H9 (cell line): ENCODE measurements at regions not wholly inside any gene's neighbourhood (a gene's known extent, or its start where the extent isn't known, plus 50 kb on each side); places are given as distances from the start of the nearest gene placed in this dataset.

Experiments used
- DNase-seq: peaks from one replicate; pipeline ENCODE4 v3.0.0-alpha.2; 2017
- H2AFZ ChIP-seq: one replicate; pipeline ENCODE4 v1.6.1; 2013; ENCODE audit warnings: mild to moderate bottlenecking, low read length, control low read depth, moderate library complexity
- H2AK5ac ChIP-seq: 2 replicates; pipeline ENCODE4 v1.6.1; 2013; ENCODE audit warnings: low read length, control low read depth, mixed read lengths; ENCODE audit not compliant: insufficient read length
- H2BK120ac ChIP-seq: one replicate; pipeline ENCODE4 v1.6.1; 2013; ENCODE audit warnings: low read depth, mild to moderate bottlenecking, low read length, control low read depth, inconsistent platforms; ENCODE audit not compliant: poor library complexity, severe bottlenecking
- H2BK12ac ChIP-seq: 2 replicates; pipeline ENCODE4 v1.6.1; 2013; ENCODE audit warnings: low read length, control low read depth, mixed read lengths, low read depth; ENCODE audit not compliant: insufficient read length
- H2BK15ac ChIP-seq: 2 replicates; pipeline ENCODE4 v1.6.1; 2013; ENCODE audit warnings: low read depth, low read length, control low read depth
- H2BK20ac ChIP-seq: one replicate; pipeline ENCODE4 v1.6.1; 2013; ENCODE audit warnings: low read depth, mild to moderate bottlenecking, low read length, control low read depth, inconsistent platforms; ENCODE audit not compliant: poor library complexity, severe bottlenecking
- H2BK5ac ChIP-seq: 2 replicates; pipeline ENCODE4 v1.6.1; 2013; ENCODE audit warnings: low read length, control low read depth, mixed read lengths; ENCODE audit not compliant: insufficient read length
- H3K14ac ChIP-seq: 2 replicates; pipeline ENCODE4 v1.6.1; 2013; ENCODE audit warnings: low read length, control low read depth; ENCODE audit not compliant: insufficient read depth
- H3K18ac ChIP-seq: 2 replicates; pipeline ENCODE4 v1.6.1; 2013; ENCODE audit warnings: low read depth, mild to moderate bottlenecking, mixed read lengths, low read length, control low read depth; ENCODE audit not compliant: insufficient read length
- H3K23ac ChIP-seq: 2 replicates; pipeline ENCODE4 v1.6.1; 2013; ENCODE audit warnings: low read length, control low read depth, mixed read lengths, low read depth; ENCODE audit not compliant: insufficient read length
- H3K23me2 ChIP-seq: 2 replicates; pipeline ENCODE4 v1.6.1; 2013; ENCODE audit warnings: low read depth, mild to moderate bottlenecking, mixed read lengths, low read length, control low read depth; ENCODE audit not compliant: insufficient read length, poor library complexity, severe bottlenecking
- H3K27ac ChIP-seq: 2 replicates; pipeline ENCODE4 v1.5.1; 2013; ENCODE audit warnings: low read length, control low read depth, mixed read lengths, low read depth; ENCODE audit not compliant: insufficient read length
- H3K27me3 ChIP-seq: 2 replicates; pipeline ENCODE4 v1.6.1; 2013; ENCODE audit warnings: low read length, control low read depth, inconsistent platforms; ENCODE audit not compliant: insufficient read depth
- H3K4ac ChIP-seq: 2 replicates; pipeline ENCODE4 v1.6.1; 2013; ENCODE audit warnings: low read depth, mild to moderate bottlenecking, control low read depth, inconsistent platforms, low read length, moderate library complexity
- H3K4me1 ChIP-seq: 2 replicates; pipeline ENCODE4 v1.6.1; 2013; ENCODE audit warnings: low read length, control low read depth, inconsistent platforms; ENCODE audit not compliant: insufficient read depth
- H3K4me2 ChIP-seq: 2 replicates; pipeline ENCODE4 v1.6.1; 2013; ENCODE audit warnings: low read length, control low read depth, mixed read lengths; ENCODE audit not compliant: insufficient read length, insufficient read depth
- H3K56ac ChIP-seq: 2 replicates; pipeline ENCODE4 v1.6.1; 2013; ENCODE audit warnings: low read depth, mild to moderate bottlenecking, mixed read lengths, low read length, control low read depth; ENCODE audit not compliant: insufficient read length
- H3K79me1 ChIP-seq: 2 replicates; pipeline ENCODE4 v1.6.1; 2013; ENCODE audit warnings: low read depth, mild to moderate bottlenecking, moderate library complexity, low read length, control low read depth, inconsistent platforms; ENCODE audit not compliant: insufficient read depth, poor library complexity, severe bottlenecking
- H3K79me2 ChIP-seq: 2 replicates; pipeline ENCODE4 v1.6.1; 2013; ENCODE audit warnings: low read length, control low read depth, inconsistent platforms; ENCODE audit not compliant: insufficient read depth
- H3K9ac ChIP-seq: 2 replicates; pipeline ENCODE4 v1.6.1; 2013; ENCODE audit warnings: low read length, control low read depth, mixed read lengths; ENCODE audit not compliant: insufficient read length; ENCODE audit errors: extremely low read depth
- H3K9me3 ChIP-seq: one replicate; pipeline ENCODE4 v1.6.1; 2013; ENCODE audit warnings: low read depth, low read length, inconsistent platforms; ENCODE audit not compliant: control insufficient read depth
- H3T11ph ChIP-seq: one replicate; pipeline ENCODE4 v1.6.1; 2013; ENCODE audit warnings: mild to moderate bottlenecking, low read length, control low read depth, inconsistent platforms
- H4K20me1 ChIP-seq: one replicate; pipeline ENCODE4 v1.6.1; 2013; ENCODE audit not compliant: control insufficient read depth, insufficient read length, insufficient read depth
- H4K5ac ChIP-seq: 2 replicates; pipeline ENCODE4 v1.6.1; 2013; ENCODE audit warnings: low read depth, mild to moderate bottlenecking, mixed read lengths, low read length, control low read depth; ENCODE audit not compliant: insufficient read length
- H4K8ac ChIP-seq: replicated peaks from 2 replicates; pipeline ENCODE4 v1.6.1; 2013; ENCODE audit warnings: low read length, control low read depth, mixed read lengths, low read depth; ENCODE audit not compliant: insufficient read length
- H4K91ac ChIP-seq: 2 replicates; pipeline ENCODE4 v1.6.1; 2013; ENCODE audit warnings: low read depth, mild to moderate bottlenecking, moderate library complexity, mixed read lengths, low read length, control low read depth; ENCODE audit not compliant: insufficient read length
- H3K27ac Mint-ChIP-seq, 3 experiments: 2 replicates in 2 of 3; 3 replicates in 1 of 3; pipeline ENCODE4 v1.8.0; 2020 to 2021; ENCODE audit warnings: mixed read lengths in 3 of 3, mild to moderate bottlenecking in 1 of 3, moderate library complexity in 1 of 3
- H3K27me3 Mint-ChIP-seq: 2 replicates; pipeline ENCODE4 v1.8.0; 2021; ENCODE audit warnings: low read depth, mild to moderate bottlenecking, moderate library complexity, mixed read lengths
- H3K36me3 Mint-ChIP-seq, 3 experiments: 2 replicates in 2 of 3; 3 replicates in 1 of 3; pipeline ENCODE4 v1.8.0; 2020 to 2021; ENCODE audit warnings: low read depth in 3 of 3, mixed read lengths in 3 of 3; ENCODE audit not compliant: insufficient read depth in 1 of 3
- H3K4me1 Mint-ChIP-seq, 2 experiments: 2 replicates each; pipeline ENCODE4 v1.8.0; 2020; ENCODE audit warnings: mixed read lengths in 2 of 2
- H3K4me3 Mint-ChIP-seq, 2 experiments: 2 replicates in 1 of 2; 3 replicates in 1 of 2; pipeline ENCODE4 v1.8.0; 2020 to 2021; ENCODE audit warnings: mild to moderate bottlenecking in 2 of 2, mixed read lengths in 2 of 2, moderate library complexity in 1 of 2
- H3K9me3 Mint-ChIP-seq, 2 experiments: 2 replicates in 1 of 2; 3 replicates in 1 of 2; pipeline ENCODE4 v1.8.0; 2020; ENCODE audit warnings: mild to moderate bottlenecking in 2 of 2, mixed read lengths in 2 of 2, moderate library complexity in 1 of 2
- WGBS: extraction: QIAGEN DNeasy Blood & Tissue Kit; methylation state at CpG from one replicate; pipeline ENCODE4 v1.1.7; 2013; ENCODE audit warnings: missing lambda C conversion rate, low lambda C conversion rate, mixed read lengths; ENCODE audit not compliant: insufficient read length; ENCODE audit errors: extremely low coverage; 5-methylcytosine and 5-hydroxymethylcytosine counted together
- TF ChIP-seq, protein P1 (sequence below): fragments of 200-600 bp; sonication (generic); conservative IDR thresholded peaks from 3 replicates; pipeline ENCODE4 v1.8.0; 2021; ENCODE audit warnings: antibody characterized with exemption, mild to moderate bottlenecking

DNA sequence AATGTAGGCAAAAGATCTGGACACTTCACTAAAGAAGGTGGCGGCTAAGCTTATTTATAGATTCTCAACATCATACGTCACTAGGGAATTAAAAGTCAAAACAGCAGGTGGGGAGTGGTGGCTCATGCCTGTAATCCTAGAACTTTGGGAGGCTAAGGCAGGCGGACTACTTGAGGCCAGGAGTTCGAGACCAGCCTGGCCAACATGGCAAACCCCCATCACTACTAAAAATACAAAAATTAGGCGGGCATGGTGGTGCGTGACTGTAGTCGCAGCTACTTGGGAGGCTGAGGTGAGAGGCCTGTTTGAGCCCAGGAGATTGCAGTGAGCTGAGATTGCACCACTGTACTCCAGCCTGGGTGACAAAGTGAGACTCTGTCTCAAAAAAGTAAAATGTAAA, 74.6 kb downstream of the GPX5 start:
- TF ChIP-seq, protein P1, sequence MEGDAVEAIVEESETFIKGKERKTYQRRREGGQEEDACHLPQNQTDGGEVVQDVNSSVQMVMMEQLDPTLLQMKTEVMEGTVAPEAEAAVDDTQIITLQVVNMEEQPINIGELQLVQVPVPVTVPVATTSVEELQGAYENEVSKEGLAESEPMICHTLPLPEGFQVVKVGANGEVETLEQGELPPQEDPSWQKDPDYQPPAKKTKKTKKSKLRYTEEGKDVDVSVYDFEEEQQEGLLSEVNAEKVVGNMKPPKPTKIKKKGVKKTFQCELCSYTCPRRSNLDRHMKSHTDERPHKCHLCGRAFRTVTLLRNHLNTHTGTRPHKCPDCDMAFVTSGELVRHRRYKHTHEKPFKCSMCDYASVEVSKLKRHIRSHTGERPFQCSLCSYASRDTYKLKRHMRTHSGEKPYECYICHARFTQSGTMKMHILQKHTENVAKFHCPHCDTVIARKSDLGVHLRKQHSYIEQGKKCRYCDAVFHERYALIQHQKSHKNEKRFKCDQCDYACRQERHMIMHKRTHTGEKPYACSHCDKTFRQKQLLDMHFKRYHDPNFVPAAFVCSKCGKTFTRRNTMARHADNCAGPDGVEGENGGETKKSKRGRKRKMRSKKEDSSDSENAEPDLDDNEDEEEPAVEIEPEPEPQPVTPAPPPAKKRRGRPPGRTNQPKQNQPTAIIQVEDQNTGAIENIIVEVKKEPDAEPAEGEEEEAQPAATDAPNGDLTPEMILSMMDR: no peak
- no CpG with 5 or more reads among the region's 7 CpGs for WGBS
- H2BK15ac ChIP-seq: no peak overlapping the region
- no peak overlapping the region for H2BK5ac ChIP-seq
- H3K14ac ChIP-seq: no peak overlapping the region
- H2AFZ ChIP-seq: no peak overlapping the region
- H4K8ac ChIP-seq: no peak overlapping the region
- no peak overlapping the region for H3K4ac ChIP-seq
- H3K27me3 Mint-ChIP-seq: peaks cover 6% of the 10 kb centered on the region
- no peaks in the 10 kb centered on the region for H3K36me3 Mint-ChIP-seq
- no peak overlapping the region for H2BK20ac ChIP-seq
- H4K20me1 ChIP-seq: no peaks in the 10 kb centered on the region
- no peak overlapping the region for H2BK120ac ChIP-seq
- no peaks in the 10 kb centered on the region for H3K79me1 ChIP-seq
- no peak overlapping the region for H3T11ph ChIP-seq
- DNase-seq: no peak
- H3K56ac ChIP-seq: no peak overlapping the region
- no peak overlapping the region for H3K23ac ChIP-seq
- H3K4me1 Mint-ChIP-seq: peaks cover 0 to 11% of the 10 kb centered on the region in 2 experiments; a peak in 3 of 4 replicates
- H3K79me2 ChIP-seq: no peaks in the 10 kb centered on the region
- no peaks in the 10 kb centered on the region for H3K9me3 Mint-ChIP-seq
- H2AK5ac ChIP-seq: no peak overlapping the region
- no peak overlapping the region for H3K4me2 ChIP-seq
- H2BK12ac ChIP-seq: no peak overlapping the region
- no peaks in the 10 kb centered on the region; the same call in 1 of the 2 replicates for H3K4me1 ChIP-seq
- H3K4me3 Mint-ChIP-seq: no peak overlapping the region
- no peak overlapping the region for H3K9ac ChIP-seq
- H3K9me3 ChIP-seq: no peaks in the 10 kb centered on the region
- no peak overlapping the region for H4K91ac ChIP-seq
- H3K27ac Mint-ChIP-seq: no peak overlapping the region
- H3K27me3 ChIP-seq: no peaks in the 10 kb centered on the region
- H3K27ac ChIP-seq: no peak overlapping the region
- no peak overlapping the region for H4K5ac ChIP-seq
- no peaks in the 10 kb centered on the region for H3K23me2 ChIP-seq
- no peak overlapping the region for H3K18ac ChIP-seq
